GM10266 (cell line): ENCODE measurements at regions not wholly inside any gene's neighbourhood (a gene's known extent, or its start where the extent isn't known, plus 50 kb on each side); places are given as distances from the start of the nearest gene placed in this dataset.

Experiments
- DNase-seq: peaks from one replicate; pipeline ENCODE4 v3.0.0; 2012; ENCODE audit errors: extremely low spot score
- TF ChIP-seq, protein P1 (sequence below): IDR thresholded peaks from 2 replicates; pipeline ENCODE4 v1.5.1; 2012; ENCODE audit warnings: mild to moderate bottlenecking, low read depth; ENCODE audit not compliant: control insufficient read depth, insufficient read depth; ENCODE audit errors: missing control alignments

- TF ChIP-seq, protein P1, sequence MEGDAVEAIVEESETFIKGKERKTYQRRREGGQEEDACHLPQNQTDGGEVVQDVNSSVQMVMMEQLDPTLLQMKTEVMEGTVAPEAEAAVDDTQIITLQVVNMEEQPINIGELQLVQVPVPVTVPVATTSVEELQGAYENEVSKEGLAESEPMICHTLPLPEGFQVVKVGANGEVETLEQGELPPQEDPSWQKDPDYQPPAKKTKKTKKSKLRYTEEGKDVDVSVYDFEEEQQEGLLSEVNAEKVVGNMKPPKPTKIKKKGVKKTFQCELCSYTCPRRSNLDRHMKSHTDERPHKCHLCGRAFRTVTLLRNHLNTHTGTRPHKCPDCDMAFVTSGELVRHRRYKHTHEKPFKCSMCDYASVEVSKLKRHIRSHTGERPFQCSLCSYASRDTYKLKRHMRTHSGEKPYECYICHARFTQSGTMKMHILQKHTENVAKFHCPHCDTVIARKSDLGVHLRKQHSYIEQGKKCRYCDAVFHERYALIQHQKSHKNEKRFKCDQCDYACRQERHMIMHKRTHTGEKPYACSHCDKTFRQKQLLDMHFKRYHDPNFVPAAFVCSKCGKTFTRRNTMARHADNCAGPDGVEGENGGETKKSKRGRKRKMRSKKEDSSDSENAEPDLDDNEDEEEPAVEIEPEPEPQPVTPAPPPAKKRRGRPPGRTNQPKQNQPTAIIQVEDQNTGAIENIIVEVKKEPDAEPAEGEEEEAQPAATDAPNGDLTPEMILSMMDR, result no peak
- no peak for DNase-seq
Observed at GRCh38 chr13:85313761-85314503, 485.3 kb downstream of the SLITRK6 start.

- DNase-seq, result no peak
- TF ChIP-seq, protein P1, result no peak
Observed at GRCh38 chr13:85312071-85312470, 487.1 kb downstream of the SLITRK6 start.

DNA sequence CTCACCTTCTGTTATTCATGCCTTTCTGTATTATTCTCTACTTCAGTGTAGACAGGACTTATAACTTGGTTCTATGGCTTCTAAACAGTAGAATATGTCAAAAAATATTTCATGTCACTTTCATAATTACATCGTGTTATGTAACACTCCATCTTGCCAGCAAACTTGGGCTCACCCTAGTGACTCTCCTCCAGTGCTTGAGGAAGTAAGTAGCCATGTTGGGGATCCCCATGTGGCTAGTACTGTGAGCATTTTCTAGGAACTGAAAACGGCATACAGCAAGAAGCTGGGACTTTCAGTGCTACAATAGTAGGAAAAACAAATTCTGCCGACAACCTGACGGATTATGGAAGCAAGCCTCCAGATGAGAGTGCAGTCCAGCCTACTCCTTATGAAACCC lies 495.6 kb downstream of the SLITRK6 start:
- TF ChIP-seq, protein P1, result no peak
- no peak for DNase-seq

DNA sequence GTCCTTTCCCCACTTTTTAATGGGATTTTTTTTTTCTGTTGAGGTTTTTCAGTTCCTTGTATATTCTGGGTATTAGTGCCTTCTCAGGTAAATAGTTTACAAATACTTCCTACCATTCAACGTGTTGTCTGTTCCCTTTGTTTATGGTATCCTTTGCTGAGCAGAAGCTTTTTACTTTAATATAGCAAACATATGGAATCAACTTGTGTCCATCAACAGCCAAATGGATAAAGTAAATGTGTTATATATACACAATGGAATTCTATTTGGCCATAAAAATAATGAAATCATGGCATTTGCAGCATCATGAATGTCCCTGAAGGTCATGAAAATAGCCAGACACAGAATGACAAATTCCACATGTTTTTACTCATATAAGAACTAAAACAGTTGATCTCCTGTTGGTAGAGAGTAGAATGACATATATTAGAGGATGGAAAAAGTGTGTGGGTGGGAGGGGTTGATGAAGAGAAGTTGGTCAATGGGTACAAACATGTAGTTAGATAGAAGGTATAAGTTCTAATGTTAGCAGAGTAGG lies 500.8 kb downstream of the SLITRK6 start:
- no peak for DNase-seq
- TF ChIP-seq, protein P1, result no peak

GRCh38 chr13:85288698-85289097 lies 510.5 kb downstream of the SLITRK6 start:
- TF ChIP-seq, protein P1, result no peak
- no peak for DNase-seq

DNA sequence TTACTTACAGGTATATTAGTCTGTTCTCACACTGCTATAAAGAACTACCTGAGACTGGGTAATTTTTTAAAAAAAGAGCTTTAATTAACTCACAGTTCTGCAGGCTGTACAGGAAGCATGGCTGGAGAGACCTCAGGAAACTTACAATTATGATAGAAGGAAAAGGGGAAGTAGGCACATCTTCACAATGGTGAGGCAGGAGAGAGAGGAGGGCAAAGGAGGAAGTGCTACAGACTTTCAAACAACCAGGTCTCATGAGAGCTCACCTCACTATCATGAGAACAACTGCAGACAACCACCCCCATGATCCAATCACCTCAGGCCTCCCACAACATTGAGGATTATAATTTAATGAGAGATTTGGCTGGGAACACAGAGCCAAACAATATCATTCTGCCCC lies 511.7 kb downstream of the SLITRK6 start:
- TF ChIP-seq, protein P1, result no peak
- no peak for DNase-seq

DNA sequence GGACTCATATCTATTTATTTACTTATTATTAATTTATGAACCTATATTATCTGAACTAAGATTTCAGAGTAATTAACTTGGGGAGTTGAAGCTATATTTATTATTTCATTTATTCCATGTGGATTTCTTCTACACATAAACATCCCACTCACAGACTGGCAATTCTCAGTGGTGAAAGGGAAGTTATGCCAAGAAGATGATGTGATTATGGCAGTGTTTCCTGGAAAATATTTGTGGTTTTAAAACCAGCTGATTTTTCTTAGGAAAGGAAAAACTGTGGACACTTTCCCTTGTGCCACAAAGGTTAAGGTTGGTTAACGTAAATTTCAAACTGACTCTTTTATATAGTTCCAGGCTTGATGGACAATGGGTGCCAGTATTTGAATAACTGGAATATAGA lies 513.1 kb downstream of the SLITRK6 start:
- TF ChIP-seq, protein P1, result no peak
- no peak for DNase-seq
